ENCODE measurements at regions not wholly inside any gene's neighbourhood (a gene's known extent, or its start where the extent isn't known, plus 50 kb on each side); places are given as distances from the start of the nearest gene placed in this dataset.

DNA sequence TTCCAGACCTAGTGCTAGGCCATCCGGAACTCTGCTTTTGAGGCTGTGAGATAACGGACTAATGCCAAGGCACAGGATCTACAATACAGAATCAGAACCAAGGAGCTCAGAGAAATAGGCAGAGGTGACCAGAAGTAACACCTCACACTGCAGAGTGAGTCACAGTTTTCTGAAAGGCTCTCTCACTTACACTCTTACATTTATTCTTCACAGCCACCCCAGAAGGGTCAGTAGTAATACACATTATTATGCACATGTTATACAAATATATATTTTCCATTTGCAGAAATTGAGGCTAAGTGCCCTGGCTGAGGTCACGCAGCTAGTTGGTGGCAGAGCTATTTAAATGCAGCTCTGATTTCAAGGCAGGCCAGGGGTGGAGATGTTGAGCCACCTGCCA lies 542.5 kb downstream of the OMA1 start:
- H3K9me3 ChIP-seq = no peaks in the 10 kb centered on the region
- intact Hi-C loops (cut with DNase I; ENCODE audit: low total_unique reads) = no loop called here
- H3K4me1 ChIP-seq = no peaks in the 10 kb centered on the region
- ATAC-seq (no peak), DNase-seq (no peak)
- no peak overlapping the region for H3K4me3 ChIP-seq
- in situ Hi-C loops (cut with MboI; ENCODE audit: low sequenced_read_pairs in 4 of 4) = no loop called here
- H3K36me3 ChIP-seq = no peaks in the 10 kb centered on the region
- H3K27me3 ChIP-seq = no peaks in the 10 kb centered on the region
- TF ChIP-seq, protein P1, sequence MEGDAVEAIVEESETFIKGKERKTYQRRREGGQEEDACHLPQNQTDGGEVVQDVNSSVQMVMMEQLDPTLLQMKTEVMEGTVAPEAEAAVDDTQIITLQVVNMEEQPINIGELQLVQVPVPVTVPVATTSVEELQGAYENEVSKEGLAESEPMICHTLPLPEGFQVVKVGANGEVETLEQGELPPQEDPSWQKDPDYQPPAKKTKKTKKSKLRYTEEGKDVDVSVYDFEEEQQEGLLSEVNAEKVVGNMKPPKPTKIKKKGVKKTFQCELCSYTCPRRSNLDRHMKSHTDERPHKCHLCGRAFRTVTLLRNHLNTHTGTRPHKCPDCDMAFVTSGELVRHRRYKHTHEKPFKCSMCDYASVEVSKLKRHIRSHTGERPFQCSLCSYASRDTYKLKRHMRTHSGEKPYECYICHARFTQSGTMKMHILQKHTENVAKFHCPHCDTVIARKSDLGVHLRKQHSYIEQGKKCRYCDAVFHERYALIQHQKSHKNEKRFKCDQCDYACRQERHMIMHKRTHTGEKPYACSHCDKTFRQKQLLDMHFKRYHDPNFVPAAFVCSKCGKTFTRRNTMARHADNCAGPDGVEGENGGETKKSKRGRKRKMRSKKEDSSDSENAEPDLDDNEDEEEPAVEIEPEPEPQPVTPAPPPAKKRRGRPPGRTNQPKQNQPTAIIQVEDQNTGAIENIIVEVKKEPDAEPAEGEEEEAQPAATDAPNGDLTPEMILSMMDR (IDR thresholded peaks at IDR 0.05 in 4 of 5, conservative IDR thresholded peaks at IDR 0.05 in 1 of 5) = no peak
- TF ChIP-seq POLR2A (IDR thresholded peaks at IDR 0.05) = no peak
- H3K27ac ChIP-seq = no peak overlapping the region

DNA sequence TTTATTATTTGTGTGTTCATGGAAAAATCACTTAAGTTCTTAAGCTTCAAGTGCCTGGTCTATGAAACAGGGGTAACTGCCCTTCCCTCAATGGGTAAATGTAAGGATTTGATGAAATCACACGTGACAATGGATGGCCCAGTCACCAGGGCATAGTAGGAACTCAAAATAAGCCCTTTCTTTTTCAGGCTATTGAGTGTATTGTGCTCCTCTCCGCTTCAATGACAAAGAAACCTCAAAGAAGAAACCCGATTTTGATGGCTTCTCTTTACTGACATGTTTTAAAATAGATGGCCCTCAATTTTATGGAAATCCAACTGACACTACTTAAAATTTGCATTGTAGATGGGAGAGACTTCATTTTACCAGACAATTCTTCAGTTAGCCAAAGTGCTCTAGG lies 543.5 kb downstream of the OMA1 start:
- H3K27me3 ChIP-seq = no peaks in the 10 kb centered on the region
- no peaks in the 10 kb centered on the region for H3K9me3 ChIP-seq
- no peak overlapping the region for H3K27ac ChIP-seq
- H3K36me3 ChIP-seq = no peaks in the 10 kb centered on the region
- H3K4me1 ChIP-seq = no peaks in the 10 kb centered on the region
- intact Hi-C loops (cut with DNase I; ENCODE audit: low total_unique reads) = no loop called here
- TF ChIP-seq, protein P1 (IDR thresholded peaks at IDR 0.05 in 4 of 5, conservative IDR thresholded peaks at IDR 0.05 in 1 of 5) = no peak
- no peak for TF ChIP-seq POLR2A (IDR thresholded peaks at IDR 0.05)
- in situ Hi-C loops (cut with MboI; ENCODE audit: low sequenced_read_pairs in 4 of 4) = no loop called here
- no peak overlapping the region for H3K4me3 ChIP-seq
- ATAC-seq = no peak
- no peak for DNase-seq

DNA sequence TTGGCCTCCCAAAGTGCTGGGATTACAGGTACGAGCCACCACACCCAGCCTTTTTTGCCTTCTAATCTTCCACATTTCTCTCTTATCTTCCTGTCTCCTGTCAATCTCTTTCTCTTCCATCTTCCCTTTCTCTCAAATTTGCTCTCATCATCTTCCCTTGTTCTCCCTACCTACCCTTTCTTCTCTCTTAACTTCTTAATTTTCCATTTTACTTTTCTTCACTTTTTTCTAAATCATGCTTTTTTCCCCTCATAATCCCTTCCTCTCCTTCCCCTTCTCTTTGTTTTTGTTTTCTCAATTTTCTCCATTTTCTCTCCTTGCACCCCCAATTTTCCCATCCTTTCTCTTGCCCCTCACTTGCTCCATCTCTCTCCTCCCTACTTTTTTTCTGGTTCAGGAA lies 545.7 kb downstream of the OMA1 start:
- TF ChIP-seq POLR2A (IDR thresholded peaks at IDR 0.05) = no peak
- TF ChIP-seq, protein P1 (IDR thresholded peaks at IDR 0.05 in 4 of 5, conservative IDR thresholded peaks at IDR 0.05 in 1 of 5) = no peak
- Histone ChIP-seq H3K27ac (no peak overlapping the region), H3K4me3 (no peak overlapping the region), H3K36me3 (no peaks in the 10 kb centered on the region), H3K27me3 (no peaks in the 10 kb centered on the region), H3K4me1 (no peaks in the 10 kb centered on the region), H3K9me3 (no peaks in the 10 kb centered on the region)
- intact Hi-C loops (cut with DNase I; ENCODE audit: low total_unique reads) = no loop called here
- in situ Hi-C loops (cut with MboI; ENCODE audit: low sequenced_read_pairs in 4 of 4) = no loop called here
- ATAC-seq (no peak), DNase-seq (no peak)

DNA sequence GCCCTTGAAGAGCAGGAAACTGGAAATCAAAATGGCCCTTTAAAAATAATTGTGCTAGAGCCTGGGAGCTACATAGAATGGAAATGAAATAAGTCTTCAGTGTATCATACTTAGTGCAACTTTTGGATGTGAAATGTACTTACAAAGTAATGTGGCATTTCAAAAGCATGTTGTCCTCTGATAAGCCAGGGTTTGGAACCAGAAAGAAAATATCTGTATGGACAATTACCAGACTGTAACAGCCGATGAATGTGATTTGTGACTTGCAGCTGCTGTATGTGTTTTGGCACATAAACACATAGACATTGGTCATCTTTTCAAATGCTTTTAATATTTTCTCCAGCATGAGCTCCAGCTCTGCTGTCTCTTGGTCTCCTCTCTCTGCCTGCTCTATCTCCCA lies 546.4 kb downstream of the OMA1 start:
- no peaks in the 10 kb centered on the region for H3K4me1 ChIP-seq
- DNase-seq (no peak), ATAC-seq (no peak)
- no peaks in the 10 kb centered on the region for H3K9me3 ChIP-seq
- in situ Hi-C loops (cut with MboI; ENCODE audit: low sequenced_read_pairs in 4 of 4) (no loop called here), intact Hi-C loops (cut with DNase I; ENCODE audit: low total_unique reads) (no loop called here)
- no peak for TF ChIP-seq POLR2A (IDR thresholded peaks at IDR 0.05)
- TF ChIP-seq, protein P1 (IDR thresholded peaks at IDR 0.05 in 4 of 5, conservative IDR thresholded peaks at IDR 0.05 in 1 of 5) = no peak
- H3K27ac ChIP-seq = no peak overlapping the region
- no peaks in the 10 kb centered on the region for H3K27me3 ChIP-seq
- no peaks in the 10 kb centered on the region for H3K36me3 ChIP-seq
- no peak overlapping the region for H3K4me3 ChIP-seq

DNA sequence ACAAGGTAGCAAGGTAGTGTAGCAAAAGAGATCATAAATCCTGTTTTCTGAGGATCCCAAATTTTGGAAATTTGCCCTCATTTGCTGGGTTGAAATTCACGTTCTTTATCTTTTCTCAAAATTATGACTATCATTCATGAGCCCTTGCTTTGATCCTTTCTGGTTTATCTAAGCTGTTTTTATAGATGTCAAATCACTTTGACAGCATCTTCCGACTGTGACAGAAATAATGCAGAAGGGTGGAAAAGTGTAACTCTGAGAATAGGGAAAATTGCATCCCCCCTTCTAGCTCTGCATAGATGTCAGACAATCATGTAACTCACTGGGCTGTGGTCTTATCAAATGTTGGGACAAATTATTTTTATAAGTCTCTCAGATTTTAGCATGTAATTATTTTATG lies 550.1 kb downstream of the OMA1 start:
- no peaks in the 10 kb centered on the region for H3K36me3 ChIP-seq
- H3K27ac ChIP-seq = no peak overlapping the region
- in situ Hi-C loops (cut with MboI; ENCODE audit: low sequenced_read_pairs in 4 of 4) = no loop called here
- no peak for DNase-seq
- TF ChIP-seq, protein P1 (IDR thresholded peaks at IDR 0.05 in 4 of 5, conservative IDR thresholded peaks at IDR 0.05 in 1 of 5) = no peak
- no peak for TF ChIP-seq POLR2A (IDR thresholded peaks at IDR 0.05)
- no peaks in the 10 kb centered on the region for H3K9me3 ChIP-seq
- H3K4me3 ChIP-seq = no peak overlapping the region
- intact Hi-C loops (cut with DNase I; ENCODE audit: low total_unique reads) = no loop called here
- no peaks in the 10 kb centered on the region for H3K4me1 ChIP-seq
- no peak for ATAC-seq
- H3K27me3 ChIP-seq = no peaks in the 10 kb centered on the region
